IMR-90 (cell line): ENCODE measurements at regions not wholly inside any gene's neighbourhood (a gene's known extent, or its start where the extent isn't known, plus 50 kb on each side); places are given as distances from the start of the nearest gene placed in this dataset.

Source experiments
- ATAC-seq: fragments of 200-7000 bp; cut with Tn5 transposase; 2 replicates; pipeline ENCODE4 v1.9.1; 2020; ENCODE audit warnings: low read depth, mild to moderate bottlenecking, moderate library complexity
- BruUV-seq: library from RNA; stranded (reverse); fragments of 400-500 nt; replicated peaks from 2 replicates; lab custom pipeline; 2021; lab: Mats Ljungman, UMichigan
- CTCF ChIA-PET: fragments of 300-600 bp; formaldehyde crosslinking; extraction: SDS; loops from one replicate; lab custom pipeline; 2021; ENCODE audit warnings: antibody characterized with exemption; lab: Yijun Ruan, JAX
- POLR2A ChIA-PET: fragments of 300-600 bp; sonication (Branson Sonifier 250); formaldehyde crosslinking; loops from one replicate; lab custom pipeline; 2022; ENCODE audit warnings: antibody characterized with exemption; ENCODE audit not compliant: unreplicated experiment; lab: Charles Lee
- DNase-seq: peaks from one replicate; pipeline ENCODE4 v3.0.0; 2013
- H2AFZ ChIP-seq: replicated peaks from 2 replicates; pipeline ENCODE3; 2013; ENCODE audit warnings: low read length, mild to moderate bottlenecking; ENCODE audit not compliant: poor library complexity
- H2AK5ac ChIP-seq: 2 replicates; pipeline ENCODE4 v1.6.1; 2013; ENCODE audit warnings: low read depth, low read length, inconsistent platforms
- H2AK9ac ChIP-seq: replicated peaks from 2 replicates; pipeline ENCODE3; 2013; ENCODE audit warnings: mild to moderate bottlenecking, low read depth, low read length, moderate library complexity; ENCODE audit not compliant: poor library complexity
- H2BK120ac ChIP-seq: 2 replicates; pipeline ENCODE4 v1.6.1; 2013; ENCODE audit warnings: low read depth, low read length, inconsistent platforms
- H2BK15ac ChIP-seq: 3 replicates; pipeline ENCODE4 v1.6.1; 2013; ENCODE audit warnings: low read depth, low read length, inconsistent platforms
- H2BK20ac ChIP-seq: 2 replicates; pipeline ENCODE4 v1.6.1; 2013; ENCODE audit warnings: low read depth, mild to moderate bottlenecking, inconsistent platforms, low read length, moderate library complexity
- H2BK5ac ChIP-seq: 2 replicates; pipeline ENCODE4 v1.6.1; 2013; ENCODE audit warnings: mild to moderate bottlenecking, low read depth, low read length, inconsistent platforms; ENCODE audit not compliant: poor library complexity, severe bottlenecking
- H3K14ac ChIP-seq: replicated peaks from 2 replicates; pipeline ENCODE4 v1.6.1; 2013; ENCODE audit warnings: low read depth, low read length, inconsistent platforms
- H3K18ac ChIP-seq: 2 replicates; pipeline ENCODE4 v1.6.1; 2013; ENCODE audit warnings: low read depth, low read length, control low read depth
- H3K23ac ChIP-seq: 2 replicates; pipeline ENCODE4 v1.6.1; 2013; ENCODE audit warnings: low read depth, low read length, inconsistent platforms
- H3K27ac ChIP-seq: 2 replicates; pipeline ENCODE4 v1.5.1; 2013; ENCODE audit warnings: mild to moderate bottlenecking, control low read depth, low read length; ENCODE audit not compliant: insufficient read depth
- H3K27me3 ChIP-seq: 2 replicates; pipeline ENCODE4 v1.6.1; 2013; ENCODE audit warnings: low read length; ENCODE audit not compliant: control insufficient read depth, insufficient read depth
- H3K36me3 ChIP-seq: 2 replicates; pipeline ENCODE4 v1.6.1; 2013; ENCODE audit warnings: low read length, mixed read lengths; ENCODE audit not compliant: control insufficient read depth, insufficient read depth
- H3K4ac ChIP-seq: 2 replicates; pipeline ENCODE4 v1.6.1; 2013; ENCODE audit warnings: low read depth, low read length, inconsistent platforms
- H3K4me1 ChIP-seq: 2 replicates; pipeline ENCODE4 v1.6.1; 2013; ENCODE audit warnings: low read length, mixed read lengths; ENCODE audit not compliant: control insufficient read depth, insufficient read depth
- H3K4me2 ChIP-seq: 2 replicates; pipeline ENCODE4 v1.6.1; 2013; ENCODE audit warnings: low read depth, mild to moderate bottlenecking, control low read depth, low read length, moderate library complexity
- H3K4me3 ChIP-seq: 2 replicates; pipeline ENCODE4 v1.5.1; 2013; ENCODE audit warnings: low read depth, mild to moderate bottlenecking, control low read depth, low read length, moderate library complexity; ENCODE audit not compliant: insufficient read depth
- H3K56ac ChIP-seq: 2 replicates; pipeline ENCODE4 v1.6.1; 2013; ENCODE audit warnings: low read length, inconsistent platforms; ENCODE audit not compliant: insufficient read depth; ENCODE audit errors: extremely low read depth
- H3K79me1 ChIP-seq, 2 experiments: 2 replicates each; pipeline ENCODE4 v1.6.1; 2013; ENCODE audit warnings: low read length in 2 of 2, inconsistent platforms in 1 of 2, low read depth in 1 of 2
- H3K9ac ChIP-seq: 2 replicates; pipeline ENCODE4 v1.6.1; 2013; ENCODE audit warnings: low read depth, low read length, control low read depth
- H3K9me1 ChIP-seq: 2 replicates; pipeline ENCODE4 v1.6.1; 2013; ENCODE audit warnings: low read length, inconsistent platforms; ENCODE audit not compliant: insufficient read depth
- H3K9me3 ChIP-seq: 2 replicates; pipeline ENCODE4 v1.6.1; 2013; ENCODE audit warnings: low read length; ENCODE audit not compliant: control insufficient read depth, insufficient read depth
- H4K20me1 ChIP-seq: 2 replicates; pipeline ENCODE4 v1.6.1; 2013; ENCODE audit warnings: low read length, inconsistent platforms; ENCODE audit not compliant: insufficient read depth
- H4K5ac ChIP-seq: 2 replicates; pipeline ENCODE4 v1.6.1; 2013; ENCODE audit warnings: mild to moderate bottlenecking, low read depth, low read length, control low read depth
- H4K8ac ChIP-seq, 2 experiments: 2 replicates each; pipeline ENCODE4 v1.6.1; 2013; ENCODE audit warnings: low read depth in 2 of 2, low read length in 2 of 2, control low read depth in 1 of 2, inconsistent platforms in 1 of 2
- H4K91ac ChIP-seq: 2 replicates; pipeline ENCODE4 v1.6.1; 2013; ENCODE audit warnings: low read depth, low read length, inconsistent platforms; ENCODE audit not compliant: insufficient read depth
- BHLHE40 ChIP-seq: fragments of 150-350 bp; IDR thresholded peaks from 2 replicates; pipeline ENCODE4 v1.6.1; 2016; ENCODE audit warnings: mild to moderate bottlenecking, low read depth, low read length
- CEBPB ChIP-seq: IDR thresholded peaks from 2 replicates; pipeline ENCODE4 v1.6.1; 2012; ENCODE audit warnings: low read depth, low read length, improper control_type of control experiment
- CHD1 ChIP-seq: IDR thresholded peaks from 2 replicates; pipeline ENCODE4 v1.6.1; 2012; ENCODE audit warnings: low read depth, low read length, improper control_type of control experiment
- FOS ChIP-seq: fragments of 150-350 bp; IDR thresholded peaks from 2 replicates; pipeline ENCODE4 v1.6.1; 2016; ENCODE audit warnings: low read depth, low read length
- MAFK ChIP-seq: IDR thresholded peaks from 2 replicates; pipeline ENCODE4 v1.6.1; 2012; ENCODE audit warnings: low read depth, low read length, improper control_type of control experiment
- MAZ ChIP-seq: IDR thresholded peaks from 2 replicates; pipeline ENCODE4 v1.6.1; 2012; ENCODE audit warnings: low read depth, mild to moderate bottlenecking, low read length, improper control_type of control experiment, moderate library complexity, borderline replicate concordance
- MXI1 ChIP-seq: IDR thresholded peaks from 2 replicates; pipeline ENCODE4 v1.6.1; 2012; ENCODE audit warnings: low read depth, mild to moderate bottlenecking, low read length, moderate library complexity, borderline replicate concordance
- NFE2L2 ChIP-seq: fragments of 150-350 bp; IDR thresholded peaks from 2 replicates; pipeline ENCODE4 v1.6.1; 2016; ENCODE audit warnings: low read depth, mild to moderate bottlenecking, low read length
- POLR2A ChIP-seq: IDR thresholded peaks from 2 replicates; pipeline ENCODE4 v1.6.1; 2012; ENCODE audit warnings: mild to moderate bottlenecking, low read depth, low read length
- RAD21 ChIP-seq: IDR thresholded peaks from 2 replicates; pipeline ENCODE4 v1.6.1; 2012; ENCODE audit warnings: low read length, improper control_type of control experiment
- RCOR1 ChIP-seq: IDR thresholded peaks from 2 replicates; pipeline ENCODE4 v1.6.1; 2012; ENCODE audit warnings: mild to moderate bottlenecking, low read length, improper control_type of control experiment; ENCODE audit not compliant: insufficient replicate concordance
- RFX5 ChIP-seq: IDR thresholded peaks from 2 replicates; pipeline ENCODE4 v1.8.0; 2012; ENCODE audit warnings: low read depth, mild to moderate bottlenecking, low read length, moderate library complexity
- SMC3 ChIP-seq: fragments of 150-350 bp; IDR thresholded peaks from 2 replicates; pipeline ENCODE4 v1.6.1; 2016; ENCODE audit warnings: low read depth, mild to moderate bottlenecking, antibody characterized with exemption, low read length, moderate library complexity
- WGBS, 2 experiments: methylation state at CpG; one replicate each; pipeline versions ENCODE4 v1.1.5 to v1.1.7; 2013; ENCODE audit warnings: missing lambda C conversion rate in 2 of 2; ENCODE audit not compliant: insufficient read length in 1 of 2; ENCODE audit errors: extremely low coverage in 2 of 2; 5-methylcytosine and 5-hydroxymethylcytosine counted together
- dilution Hi-C: fragments of 300-500 bp; cut with HindIII; formaldehyde crosslinking; loops from one replicate; pipeline ENCODE4 v1.14.3; 2018; ENCODE audit warnings: low sequenced_read_pairs; ENCODE audit not compliant: unreplicated experiment
- in situ Hi-C: fragments of 300-500 bp; cut with MboI; formaldehyde crosslinking; loops from 3 replicates; pipeline ENCODE4 v1.14.3; 2019; ENCODE audit warnings: low sequenced_read_pairs, inconsistent platforms, mixed read lengths
- intact Hi-C: fragments of 100-400 bp; cut with micrococcal nuclease; formaldehyde crosslinking; loops from 2 replicates; pipeline ENCODE4 v1.10.0; 2022
- TF ChIP-seq, protein P1 (sequence below): conservative IDR thresholded peaks from 2 replicates; pipeline ENCODE4 v1.5.1; 2012; ENCODE audit warnings: mild to moderate bottlenecking, low read depth, low read length, improper control_type of control experiment
- TF ChIP-seq, protein P2 (sequence below): fragments of 150-350 bp; IDR thresholded peaks from 2 replicates; pipeline ENCODE4 v1.6.1; 2017; ENCODE audit warnings: mild to moderate bottlenecking, antibody characterized with exemption, low read length, low read depth
- TF ChIP-seq, protein P3 (sequence below): fragments of 150-350 bp; IDR thresholded peaks from 2 replicates; pipeline ENCODE4 v1.6.1; 2016; ENCODE audit warnings: low read depth, mild to moderate bottlenecking, low read length, moderate library complexity, borderline replicate concordance

DNA sequence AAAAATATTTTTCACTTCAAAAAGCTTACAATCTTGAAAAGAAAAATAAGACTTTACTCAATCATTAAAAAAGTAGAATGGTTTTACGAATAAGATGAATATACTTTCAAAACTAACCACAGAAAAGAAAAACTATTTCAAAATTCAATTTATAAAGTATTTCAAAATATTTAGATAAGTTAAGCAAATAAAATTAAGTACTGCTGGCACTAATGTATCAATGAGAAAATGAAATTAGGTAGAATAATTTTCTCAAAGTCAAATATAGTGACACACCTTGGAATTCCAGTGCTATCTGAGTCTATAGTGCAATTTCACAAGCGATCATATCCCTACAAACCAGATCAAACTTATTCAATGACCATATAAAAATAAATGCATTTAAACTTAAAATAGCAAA is 109.8 kb upstream of the SEMA3A start:
- CTCF ChIA-PET, result no interaction called here
- Histone ChIP-seq H3K56ac (no peak overlapping the region), H3K23ac (no peak overlapping the region), H3K27ac (no peak overlapping the region), H3K4me1 (no peaks in the 10 kb centered on the region), H2BK5ac (no peak overlapping the region), H4K5ac (no peak overlapping the region), H4K8ac (no peak overlapping the region), H2BK120ac (no peak overlapping the region), H3K4ac (no peak overlapping the region), H3K36me3 (no peaks in the 10 kb centered on the region), H2BK15ac (no peak overlapping the region), H3K18ac (no peak overlapping the region), H2AFZ (no peak overlapping the region), H3K9me3 (no peaks in the 10 kb centered on the region), H4K20me1 (no peaks in the 10 kb centered on the region), H3K9me1 (no peaks in the 10 kb centered on the region), H3K14ac (no peak overlapping the region), H3K9ac (no peak overlapping the region), H3K27me3 (no peaks in the 10 kb centered on the region), H2AK9ac (no peak overlapping the region), H4K91ac (no peak overlapping the region), H2BK20ac (no peak overlapping the region), H2AK5ac (no peak overlapping the region), H3K4me3 (no peak overlapping the region), H3K79me1 (no peaks in the 10 kb centered on the region), H3K4me2 (no peak overlapping the region)
- in situ Hi-C loops, result no loop called here
- DNase-seq, result no peak
- no peak for ATAC-seq
- TF ChIP-seq, protein P1, sequence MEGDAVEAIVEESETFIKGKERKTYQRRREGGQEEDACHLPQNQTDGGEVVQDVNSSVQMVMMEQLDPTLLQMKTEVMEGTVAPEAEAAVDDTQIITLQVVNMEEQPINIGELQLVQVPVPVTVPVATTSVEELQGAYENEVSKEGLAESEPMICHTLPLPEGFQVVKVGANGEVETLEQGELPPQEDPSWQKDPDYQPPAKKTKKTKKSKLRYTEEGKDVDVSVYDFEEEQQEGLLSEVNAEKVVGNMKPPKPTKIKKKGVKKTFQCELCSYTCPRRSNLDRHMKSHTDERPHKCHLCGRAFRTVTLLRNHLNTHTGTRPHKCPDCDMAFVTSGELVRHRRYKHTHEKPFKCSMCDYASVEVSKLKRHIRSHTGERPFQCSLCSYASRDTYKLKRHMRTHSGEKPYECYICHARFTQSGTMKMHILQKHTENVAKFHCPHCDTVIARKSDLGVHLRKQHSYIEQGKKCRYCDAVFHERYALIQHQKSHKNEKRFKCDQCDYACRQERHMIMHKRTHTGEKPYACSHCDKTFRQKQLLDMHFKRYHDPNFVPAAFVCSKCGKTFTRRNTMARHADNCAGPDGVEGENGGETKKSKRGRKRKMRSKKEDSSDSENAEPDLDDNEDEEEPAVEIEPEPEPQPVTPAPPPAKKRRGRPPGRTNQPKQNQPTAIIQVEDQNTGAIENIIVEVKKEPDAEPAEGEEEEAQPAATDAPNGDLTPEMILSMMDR, result no peak
- TF ChIP-seq CEBPB, result no peak
- no peak for TF ChIP-seq BHLHE40
- no peak for TF ChIP-seq NFE2L2
- no peak for TF ChIP-seq POLR2A
- TF ChIP-seq RFX5, result no peak
- no peak for TF ChIP-seq CHD1
- no peak for TF ChIP-seq MAFK
- no peak for TF ChIP-seq MAZ
- TF ChIP-seq SMC3, result no peak
- TF ChIP-seq RCOR1, result no peak
- TF ChIP-seq MXI1, result no peak
- no peak for TF ChIP-seq FOS
- TF ChIP-seq, protein P2, sequence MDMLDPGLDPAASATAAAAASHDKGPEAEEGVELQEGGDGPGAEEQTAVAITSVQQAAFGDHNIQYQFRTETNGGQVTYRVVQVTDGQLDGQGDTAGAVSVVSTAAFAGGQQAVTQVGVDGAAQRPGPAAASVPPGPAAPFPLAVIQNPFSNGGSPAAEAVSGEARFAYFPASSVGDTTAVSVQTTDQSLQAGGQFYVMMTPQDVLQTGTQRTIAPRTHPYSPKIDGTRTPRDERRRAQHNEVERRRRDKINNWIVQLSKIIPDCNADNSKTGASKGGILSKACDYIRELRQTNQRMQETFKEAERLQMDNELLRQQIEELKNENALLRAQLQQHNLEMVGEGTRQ, result no peak
- TF ChIP-seq, protein P3, sequence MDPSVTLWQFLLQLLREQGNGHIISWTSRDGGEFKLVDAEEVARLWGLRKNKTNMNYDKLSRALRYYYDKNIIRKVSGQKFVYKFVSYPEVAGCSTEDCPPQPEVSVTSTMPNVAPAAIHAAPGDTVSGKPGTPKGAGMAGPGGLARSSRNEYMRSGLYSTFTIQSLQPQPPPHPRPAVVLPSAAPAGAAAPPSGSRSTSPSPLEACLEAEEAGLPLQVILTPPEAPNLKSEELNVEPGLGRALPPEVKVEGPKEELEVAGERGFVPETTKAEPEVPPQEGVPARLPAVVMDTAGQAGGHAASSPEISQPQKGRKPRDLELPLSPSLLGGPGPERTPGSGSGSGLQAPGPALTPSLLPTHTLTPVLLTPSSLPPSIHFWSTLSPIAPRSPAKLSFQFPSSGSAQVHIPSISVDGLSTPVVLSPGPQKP, result no peak
- TF ChIP-seq RAD21, result no peak
- no CpG with 5 or more reads among the region's 2 CpGs for WGBS, 2 experiments
- POLR2A ChIA-PET, result no interaction called here
- no TSS peak for BruUV-seq
- intact Hi-C loops, result no loop called here
- dilution Hi-C loops, result no loop called here
